Transverse colon (tissue), 4 donors: ENCODE measurements at regions not wholly inside any gene's neighbourhood (a gene's known extent, or its start where the extent isn't known, plus 50 kb on each side); places are given as distances from the start of the nearest gene placed in this dataset.

ENCODE experiments used
- DNase-seq: peaks from one replicate; pipeline ENCODE4 v3.0.0-alpha.2; 2019
- H3K27ac ChIP-seq, 4 donors: fragments of 200-600 bp; sonication (generic); 2 replicates each; pipeline ENCODE4 v1.5.1; 2016 to 2018; ENCODE audit warnings: inconsistent platforms in 4 of 4
- H3K27me3 ChIP-seq: fragments of 200-600 bp; sonication (generic); 2 replicates; pipeline ENCODE4 v1.5.1; 2017; ENCODE audit warnings: inconsistent platforms
- H3K36me3 ChIP-seq, 4 donors: fragments of 200-600 bp; sonication (generic); 2 replicates each; pipeline ENCODE4 v1.5.1; 2017 to 2019; ENCODE audit warnings: inconsistent platforms in 4 of 4
- H3K4me1 ChIP-seq, 4 donors: fragments of 200-600 bp; sonication (generic); 2 replicates each; pipeline ENCODE4 v1.5.1; 2017 to 2020; ENCODE audit warnings: inconsistent platforms in 4 of 4
- H3K4me3 ChIP-seq, 4 donors: fragments of 200-600 bp; sonication (generic); 1 replicate in 1 of 4; 2 replicates in 3 of 4; pipeline versions ENCODE4 v1.5.1 to v1.6.1; 2017 to 2019; ENCODE audit warnings: inconsistent platforms in 4 of 4
- H3K9me3 ChIP-seq, 2 donors: fragments of 200-600 bp; sonication (generic); 2 replicates each; pipeline ENCODE4 v1.5.1; 2017 to 2019; ENCODE audit warnings: inconsistent platforms in 2 of 2
- EP300 ChIP-seq: sonication (generic); formaldehyde crosslinking; IDR thresholded peaks from one replicate; pipeline ENCODE4 v1.6.1; 2017; ENCODE audit warnings: antibody characterized with exemption, low read depth
- POLR2A ChIP-seq: fragments of 450-650 bp; IDR thresholded peaks from one replicate; pipeline ENCODE4 v1.6.1; 2016; ENCODE audit warnings: antibody characterized with exemption, mild to moderate bottlenecking, moderate library complexity
- POLR2AphosphoS5 ChIP-seq, 3 donors: sonication (generic); formaldehyde crosslinking; IDR thresholded peaks; one replicate each; pipeline ENCODE4 v1.6.1; 2016; ENCODE audit warnings: antibody characterized with exemption in 3 of 3
- WGBS, 2 donors: methylation state at CpG; one replicate each; pipeline ENCODE4 v1.1.5; 2018; ENCODE audit warnings: low coverage in 1 of 2; 5-methylcytosine and 5-hydroxymethylcytosine counted together
- in situ Hi-C, 4 donors: fragments of 200-750 bp; cut with MboI; loops; one replicate each; pipeline versions ENCODE4 v1.15.0 to v1.15.1; 2017; ENCODE audit warnings: low sequenced_read_pairs in 3 of 4, low pct_ligation_motif_present in 1 of 4, low pct_unique_long_range_greater_than_20kb in 1 of 4
- intact Hi-C: fragments of 100-400 bp; cut with DNase I; formaldehyde crosslinking; loops from one replicate; pipeline ENCODE4 v1.15.1; 2023; ENCODE audit warnings: low total_unique reads
- TF ChIP-seq, protein P1 (sequence below), 5 experiments: fragments of 200-600 bp in 3 of 5; fragments of 450-650 bp in 2 of 5; sonication (generic) in 3 of 5; IDR thresholded peaks; 1 replicate in 2 of 5; 2 replicates in 3 of 5; pipeline ENCODE4 v1.5.1; 2016 to 2017; ENCODE audit warnings: antibody characterized with exemption in 5 of 5, inconsistent platforms in 3 of 5, mild to moderate bottlenecking in 2 of 5, moderate library complexity in 1 of 5

DNA sequence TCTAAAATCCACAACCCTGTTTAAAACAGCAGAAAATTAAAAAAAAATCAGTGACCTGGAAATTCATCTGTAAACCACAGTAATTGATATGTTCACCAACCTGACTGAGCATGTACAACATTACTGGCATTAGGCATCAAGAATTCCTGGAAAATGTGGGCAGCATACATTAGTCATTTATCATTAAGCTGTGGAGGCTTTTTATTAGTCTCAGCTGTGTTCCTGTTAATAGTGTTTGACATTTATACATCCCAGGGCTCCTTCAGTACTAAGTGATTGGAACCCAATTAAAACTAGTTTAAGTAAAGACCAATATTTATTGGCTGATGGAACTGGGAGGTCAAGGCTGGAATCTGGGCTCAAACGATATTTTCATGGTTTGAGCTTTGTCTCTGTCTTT, 227.3 kb upstream of the GIMD1 start:
- Histone ChIP-seq H3K4me3 (no peak overlapping the region), H3K36me3 (no peaks in the 10 kb centered on the region), H3K27me3 (no peaks in the 10 kb centered on the region), H3K4me1 (no peaks in the 10 kb centered on the region), H3K27ac (no peak overlapping the region), H3K9me3 (no peaks in the 10 kb centered on the region)
- intact Hi-C loops (no loop called here), in situ Hi-C loops (no loop called here)
- TF ChIP-seq EP300 (no peak), POLR2AphosphoS5 (IDR thresholded peaks at IDR 0.05) (no peak), POLR2A (no peak)
- TF ChIP-seq, protein P1, sequence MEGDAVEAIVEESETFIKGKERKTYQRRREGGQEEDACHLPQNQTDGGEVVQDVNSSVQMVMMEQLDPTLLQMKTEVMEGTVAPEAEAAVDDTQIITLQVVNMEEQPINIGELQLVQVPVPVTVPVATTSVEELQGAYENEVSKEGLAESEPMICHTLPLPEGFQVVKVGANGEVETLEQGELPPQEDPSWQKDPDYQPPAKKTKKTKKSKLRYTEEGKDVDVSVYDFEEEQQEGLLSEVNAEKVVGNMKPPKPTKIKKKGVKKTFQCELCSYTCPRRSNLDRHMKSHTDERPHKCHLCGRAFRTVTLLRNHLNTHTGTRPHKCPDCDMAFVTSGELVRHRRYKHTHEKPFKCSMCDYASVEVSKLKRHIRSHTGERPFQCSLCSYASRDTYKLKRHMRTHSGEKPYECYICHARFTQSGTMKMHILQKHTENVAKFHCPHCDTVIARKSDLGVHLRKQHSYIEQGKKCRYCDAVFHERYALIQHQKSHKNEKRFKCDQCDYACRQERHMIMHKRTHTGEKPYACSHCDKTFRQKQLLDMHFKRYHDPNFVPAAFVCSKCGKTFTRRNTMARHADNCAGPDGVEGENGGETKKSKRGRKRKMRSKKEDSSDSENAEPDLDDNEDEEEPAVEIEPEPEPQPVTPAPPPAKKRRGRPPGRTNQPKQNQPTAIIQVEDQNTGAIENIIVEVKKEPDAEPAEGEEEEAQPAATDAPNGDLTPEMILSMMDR (IDR thresholded peaks at IDR 0.05) = no peak
- DNase-seq = no peak
- WGBS, 2 donors = 43 to 80% methylated on average over 1 of the region's 1 CpG

- H3K4me3 ChIP-seq = no peak overlapping the region
Measured at GRCh38 chr4:106594291-106594952, 225.8 kb upstream of the GIMD1 start.

GRCh38 chr4:106588891-106589290, 220.3 kb upstream of the GIMD1 start:
- intact Hi-C loops = no loop called here

More at GRCh38 chr4:106594291-106594952, 225.8 kb upstream of the GIMD1 start:
- TF ChIP-seq POLR2AphosphoS5 (IDR thresholded peaks at IDR 0.05) = no peak
- TF ChIP-seq, protein P1 (IDR thresholded peaks at IDR 0.05) = no peak
- no peak for TF ChIP-seq POLR2A
- no peak for TF ChIP-seq EP300
- Histone ChIP-seq H3K9me3 (no peaks in the 10 kb centered on the region), H3K27me3 (no peaks in the 10 kb centered on the region), H3K27ac (no peak overlapping the region), H3K4me1 (no peaks in the 10 kb centered on the region), H3K36me3 (no peaks in the 10 kb centered on the region)
- in situ Hi-C loops = no loop called here
- intact Hi-C loops = no loop called here
- DNase-seq = no peak

DNA sequence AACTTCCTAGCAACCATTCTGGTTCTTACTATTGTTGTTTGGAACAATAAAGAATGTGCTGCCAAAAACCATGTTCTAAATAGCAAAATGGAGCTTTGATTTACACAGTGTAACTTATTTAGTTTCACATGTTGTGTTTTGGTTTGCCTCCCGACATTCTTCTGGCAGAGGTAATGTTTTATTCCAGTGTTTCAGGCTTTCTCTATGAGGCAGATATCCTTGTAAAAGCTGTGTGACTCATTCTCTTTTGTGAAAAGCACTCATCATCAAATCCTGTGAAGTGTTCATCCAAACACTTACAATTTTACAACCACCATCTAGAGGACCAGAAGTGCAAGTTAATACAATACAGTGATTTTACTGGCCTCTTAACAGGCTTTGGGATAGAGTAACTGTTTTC, 219.0 kb upstream of the GIMD1 start:
- in situ Hi-C loops (no loop called here), intact Hi-C loops (no loop called here)
- Histone ChIP-seq H3K36me3 (no peaks in the 10 kb centered on the region), H3K27me3 (no peaks in the 10 kb centered on the region), H3K4me1 (peaks cover 0 to 28% (median 8%) of the 10 kb centered on the region in 4 donors), H3K4me3 (no peak overlapping the region), H3K27ac (no peak overlapping the region), H3K9me3 (no peaks in the 10 kb centered on the region)
- TF ChIP-seq POLR2AphosphoS5 (IDR thresholded peaks at IDR 0.05) = peak in 1 of 3 donors; percentile 12
- no peak for TF ChIP-seq EP300
- 15 to 24% methylated on average over 1 of the region's 1 CpG for WGBS, 2 donors
- no peak for DNase-seq

More at GRCh38 chr4:106588891-106589290, 220.3 kb upstream of the GIMD1 start:
- in situ Hi-C loops = no loop called here
- Histone ChIP-seq H3K4me1 (peaks cover 0 to 16% (median 2%) of the 10 kb centered on the region in 4 donors), H3K27me3 (no peaks in the 10 kb centered on the region), H3K36me3 (no peaks in the 10 kb centered on the region), H3K4me3 (no peak overlapping the region), H3K9me3 (no peaks in the 10 kb centered on the region), H3K27ac (no peak overlapping the region)
- no peak for DNase-seq
- 85 to 90% methylated on average over 1 of the region's 1 CpG for WGBS, 2 donors
- TF ChIP-seq, protein P1 (IDR thresholded peaks at IDR 0.05) = no peak
- TF ChIP-seq EP300 = no peak
- TF ChIP-seq POLR2AphosphoS5 (IDR thresholded peaks at IDR 0.05) = no peak
- TF ChIP-seq POLR2A = no peak

DNA sequence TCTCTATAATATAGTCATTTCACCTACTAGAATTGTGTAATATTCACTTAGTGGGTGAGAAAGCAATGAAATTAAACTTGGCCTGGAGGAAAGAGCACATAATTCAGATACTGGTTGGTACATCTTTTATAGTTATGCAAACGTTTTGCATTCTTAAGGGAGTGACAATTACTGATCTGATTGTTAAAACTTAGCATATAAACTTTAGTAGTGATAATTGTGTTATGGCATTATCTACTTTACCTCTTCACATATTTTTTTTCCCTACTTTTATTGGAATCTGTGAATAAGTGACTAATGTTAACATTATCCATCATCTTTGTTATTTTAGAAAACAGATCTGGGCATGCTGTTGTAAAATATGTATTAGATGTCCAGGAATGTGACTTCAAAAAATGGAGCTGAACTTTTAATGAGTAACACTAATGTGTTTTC, 217.4 kb upstream of the GIMD1 start:
- 17 to 18% methylated on average over 1 of the region's 1 CpG for whole genome bisulfite sequencing, 2 donors
- DNase-seq = no peak
- no peaks in the 10 kb centered on the region for H3K9me3 ChIP-seq
- no peaks in the 10 kb centered on the region for H3K27me3 ChIP-seq
- no peak overlapping the region for H3K27ac ChIP-seq
- TF ChIP-seq POLR2A (no peak), POLR2AphosphoS5 (IDR thresholded peaks at IDR 0.05) (no peak), EP300 (no peak)
- TF ChIP-seq, protein P1 (IDR thresholded peaks at IDR 0.05) = no peak
- peaks cover 0 to 30% (median 8%) of the 10 kb centered on the region in 4 donors for H3K4me1 ChIP-seq
- intact Hi-C loops = no loop called here
- in situ Hi-C loops = no loop called here
- no peaks in the 10 kb centered on the region for H3K36me3 ChIP-seq
- no peak overlapping the region for H3K4me3 ChIP-seq
